Sigmoid colon (tissue), 3 donors: ENCODE measurements at regions not wholly inside any gene's neighbourhood (a gene's known extent, or its start where the extent isn't known, plus 50 kb on each side); places are given as distances from the start of the nearest gene placed in this dataset.

Source experiments
- POLR2A ChIP-seq, 2 donors: fragments of 450-650 bp; IDR thresholded peaks; one replicate each; pipeline ENCODE4 v1.6.1; 2016; ENCODE audit warnings: antibody characterized with exemption in 2 of 2, mild to moderate bottlenecking in 2 of 2, moderate library complexity in 2 of 2
- TF ChIP-seq, protein P1 (sequence below), 4 experiments: fragments of 450-650 bp in 3 of 4; fragments of 200-600 bp in 1 of 4; IDR thresholded peaks; one replicate each; pipeline ENCODE4 v1.5.1; 2016 to 2019; ENCODE audit warnings: antibody characterized with exemption in 4 of 4, mild to moderate bottlenecking in 3 of 4, moderate library complexity in 2 of 4

DNA sequence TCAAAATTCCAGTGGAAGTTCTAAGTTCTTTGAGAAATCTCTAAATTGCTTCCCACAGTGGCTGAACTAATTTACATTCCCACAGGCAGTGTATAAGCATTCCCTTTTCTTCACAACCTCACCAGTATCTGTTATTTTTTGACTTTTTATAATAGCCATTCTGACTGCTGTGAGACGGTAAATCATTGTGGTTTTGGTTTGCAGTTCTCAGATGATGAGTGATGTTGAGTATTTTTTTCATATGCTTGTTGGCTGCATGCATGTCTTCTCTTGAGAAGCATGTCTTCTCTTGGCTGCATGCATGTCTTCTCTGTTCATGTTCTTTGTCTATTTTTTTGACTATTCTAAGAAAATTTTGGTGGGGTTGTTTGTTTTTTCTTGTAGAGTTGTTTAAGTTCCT is 499.6 kb upstream of the CCDC54 start:
- TF ChIP-seq, protein P1, sequence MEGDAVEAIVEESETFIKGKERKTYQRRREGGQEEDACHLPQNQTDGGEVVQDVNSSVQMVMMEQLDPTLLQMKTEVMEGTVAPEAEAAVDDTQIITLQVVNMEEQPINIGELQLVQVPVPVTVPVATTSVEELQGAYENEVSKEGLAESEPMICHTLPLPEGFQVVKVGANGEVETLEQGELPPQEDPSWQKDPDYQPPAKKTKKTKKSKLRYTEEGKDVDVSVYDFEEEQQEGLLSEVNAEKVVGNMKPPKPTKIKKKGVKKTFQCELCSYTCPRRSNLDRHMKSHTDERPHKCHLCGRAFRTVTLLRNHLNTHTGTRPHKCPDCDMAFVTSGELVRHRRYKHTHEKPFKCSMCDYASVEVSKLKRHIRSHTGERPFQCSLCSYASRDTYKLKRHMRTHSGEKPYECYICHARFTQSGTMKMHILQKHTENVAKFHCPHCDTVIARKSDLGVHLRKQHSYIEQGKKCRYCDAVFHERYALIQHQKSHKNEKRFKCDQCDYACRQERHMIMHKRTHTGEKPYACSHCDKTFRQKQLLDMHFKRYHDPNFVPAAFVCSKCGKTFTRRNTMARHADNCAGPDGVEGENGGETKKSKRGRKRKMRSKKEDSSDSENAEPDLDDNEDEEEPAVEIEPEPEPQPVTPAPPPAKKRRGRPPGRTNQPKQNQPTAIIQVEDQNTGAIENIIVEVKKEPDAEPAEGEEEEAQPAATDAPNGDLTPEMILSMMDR (IDR thresholded peaks at IDR 0.05): no peak
- TF ChIP-seq POLR2A (IDR thresholded peaks at IDR 0.05): no peak
